AG04450 (cell line): ENCODE measurements at regions not wholly inside any gene's neighbourhood (a gene's known extent, or its start where the extent isn't known, plus 50 kb on each side); places are given as distances from the start of the nearest gene placed in this dataset.

Source experiments
- CTCF ChIA-PET: fragments of 300-600, 350-600 bp; formaldehyde crosslinking; extraction: SDS; loops from one replicate; lab custom pipeline; 2022; ENCODE audit warnings: antibody characterized with exemption, inconsistent platforms; lab: Charles Lee
- POLR2A ChIA-PET: fragments of 350-600 bp; formaldehyde crosslinking; extraction: SDS; loops from one replicate; lab custom pipeline; 2021; ENCODE audit warnings: antibody characterized with exemption, inconsistent platforms; lab: Yijun Ruan, JAX
- DNase-seq: peaks from one replicate; pipeline ENCODE4 v3.0.0-alpha.2; 2011; ENCODE audit warnings: low read depth, low spot score
- H3K27ac ChIP-seq: one replicate; pipeline ENCODE4 v1.5.1; 2012; ENCODE audit warnings: low read depth, low read length, control low read depth
- H3K27me3 ChIP-seq: one replicate; pipeline ENCODE4 v1.6.0; 2012; ENCODE audit warnings: low read length; ENCODE audit not compliant: control insufficient read depth, insufficient read depth
- H3K4me3 ChIP-seq: 2 replicates; pipeline ENCODE4 v1.5.1; 2011; ENCODE audit warnings: mild to moderate bottlenecking, low read depth, low read length, control low read depth
- H3K9me3 ChIP-seq: 2 replicates; pipeline ENCODE4 v1.5.1; 2012; ENCODE audit warnings: low read length; ENCODE audit not compliant: control insufficient read depth, insufficient read depth
- TF ChIP-seq, protein P1 (sequence below): IDR thresholded peaks from 2 replicates; pipeline ENCODE4 v1.5.1; 2011; ENCODE audit warnings: low read depth, low read length, control low read depth, inconsistent platforms

GRCh38 chr1:82598337-82598736 is 797.6 kb downstream of the ADGRL2 start:
- POLR2A ChIA-PET: no interaction called here
- no peaks in the 10 kb centered on the region for H3K27me3 ChIP-seq
- no peak overlapping the region for H3K4me3 ChIP-seq
- CTCF ChIA-PET: no interaction called here
- no peak for DNase-seq
- TF ChIP-seq, protein P1, sequence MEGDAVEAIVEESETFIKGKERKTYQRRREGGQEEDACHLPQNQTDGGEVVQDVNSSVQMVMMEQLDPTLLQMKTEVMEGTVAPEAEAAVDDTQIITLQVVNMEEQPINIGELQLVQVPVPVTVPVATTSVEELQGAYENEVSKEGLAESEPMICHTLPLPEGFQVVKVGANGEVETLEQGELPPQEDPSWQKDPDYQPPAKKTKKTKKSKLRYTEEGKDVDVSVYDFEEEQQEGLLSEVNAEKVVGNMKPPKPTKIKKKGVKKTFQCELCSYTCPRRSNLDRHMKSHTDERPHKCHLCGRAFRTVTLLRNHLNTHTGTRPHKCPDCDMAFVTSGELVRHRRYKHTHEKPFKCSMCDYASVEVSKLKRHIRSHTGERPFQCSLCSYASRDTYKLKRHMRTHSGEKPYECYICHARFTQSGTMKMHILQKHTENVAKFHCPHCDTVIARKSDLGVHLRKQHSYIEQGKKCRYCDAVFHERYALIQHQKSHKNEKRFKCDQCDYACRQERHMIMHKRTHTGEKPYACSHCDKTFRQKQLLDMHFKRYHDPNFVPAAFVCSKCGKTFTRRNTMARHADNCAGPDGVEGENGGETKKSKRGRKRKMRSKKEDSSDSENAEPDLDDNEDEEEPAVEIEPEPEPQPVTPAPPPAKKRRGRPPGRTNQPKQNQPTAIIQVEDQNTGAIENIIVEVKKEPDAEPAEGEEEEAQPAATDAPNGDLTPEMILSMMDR: no peak
- H3K27ac ChIP-seq: no peak overlapping the region
- no peaks in the 10 kb centered on the region for H3K9me3 ChIP-seq

GRCh38 chr1:82597649-82598048 is 796.9 kb downstream of the ADGRL2 start:
- TF ChIP-seq, protein P1: no peak
- Histone ChIP-seq H3K9me3 (no peaks in the 10 kb centered on the region), H3K27ac (no peak overlapping the region), H3K27me3 (no peaks in the 10 kb centered on the region), H3K4me3 (no peak overlapping the region)
- CTCF ChIA-PET: no interaction called here
- no peak for DNase-seq
- POLR2A ChIA-PET: no interaction called here

GRCh38 chr1:82597141-82597540 is 796.4 kb downstream of the ADGRL2 start:
- POLR2A ChIA-PET: no interaction called here
- CTCF ChIA-PET: no interaction called here
- H3K27ac ChIP-seq: no peak overlapping the region

DNA sequence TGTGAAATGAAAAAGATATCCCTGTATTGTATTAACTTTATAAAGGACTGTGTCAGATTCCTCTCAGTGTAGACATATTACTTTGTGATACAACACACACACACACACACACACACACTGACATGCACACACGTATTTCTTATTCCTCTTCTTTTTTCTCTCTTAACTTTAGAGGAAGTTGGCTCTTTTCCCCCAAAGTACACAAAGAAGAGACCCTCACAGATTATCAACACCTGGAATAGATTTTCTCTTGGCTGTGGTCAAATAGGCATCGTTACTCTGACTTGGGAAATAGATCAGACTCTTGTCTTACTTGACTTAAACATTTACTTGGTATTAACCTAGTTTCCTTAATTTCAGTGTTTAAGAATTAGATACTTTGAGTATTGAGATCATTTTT is 792.8 kb downstream of the ADGRL2 start:
- DNase-seq: no peak
- Histone ChIP-seq H3K9me3 (no peaks in the 10 kb centered on the region), H3K27me3 (no peaks in the 10 kb centered on the region), H3K4me3 (no peak overlapping the region), H3K27ac (no peak overlapping the region)
- ChIA-PET POLR2A (no interaction called here), CTCF (no interaction called here)
- TF ChIP-seq, protein P1: no peak

More at GRCh38 chr1:82597141-82597540, 796.4 kb downstream of the ADGRL2 start:
- no peaks in the 10 kb centered on the region for H3K9me3 ChIP-seq
- H3K4me3 ChIP-seq: no peak overlapping the region
- DNase-seq: no peak
- no peaks in the 10 kb centered on the region for H3K27me3 ChIP-seq
- TF ChIP-seq, protein P1: no peak

DNA sequence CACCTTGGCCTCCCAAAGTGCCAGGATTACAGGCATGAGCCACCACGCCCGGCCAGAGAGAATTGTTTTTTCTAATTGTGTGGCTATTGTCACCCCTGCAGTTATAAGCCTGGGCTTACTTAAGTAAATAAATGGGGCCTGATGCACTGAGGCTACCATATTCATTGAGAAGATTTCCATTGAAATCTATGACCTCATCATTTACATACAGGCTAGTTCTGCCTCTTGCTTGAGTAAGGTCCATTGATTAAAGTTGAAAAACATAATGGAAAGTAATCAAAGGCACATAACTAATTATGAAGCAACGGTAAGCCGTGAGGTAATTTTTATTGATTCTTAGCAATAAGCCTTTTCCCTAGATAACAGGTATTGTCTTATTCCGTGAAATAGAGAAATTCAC is 788.9 kb downstream of the ADGRL2 start:
- Histone ChIP-seq H3K4me3 (no peak overlapping the region), H3K27ac (no peak overlapping the region), H3K27me3 (no peaks in the 10 kb centered on the region), H3K9me3 (no peaks in the 10 kb centered on the region)
- DNase-seq: no peak
- CTCF ChIA-PET: no interaction called here
- POLR2A ChIA-PET: no interaction called here
- TF ChIP-seq, protein P1: no peak
